Activated CD4-positive, alpha-beta T cell treated with anti-CD3 and anti-CD28 coated beads, Interleukin-10, Interleukin-2, amounts not matched to agents 100 ng/mL and 50 ng/mL, durations not matched to agents 16 hours and 8 hours (primary cell): ENCODE measurements at regions not wholly inside any gene's neighbourhood (a gene's known extent, or its start where the extent isn't known, plus 50 kb on each side); places are given as distances from the start of the nearest gene placed in this dataset.
A peak's percentile ranks its signal among the peaks of the same experiment; 100 is the strongest.
"Not testable (repeated sequence)": the region's sequence is repeated elsewhere in the genome, so short reads cannot be mapped to it uniquely, and the experiment has no call there.

Experiments used
- DNase-seq: peaks from one replicate; pipeline ENCODE4 v3.0.0-alpha.2; 2020

DNA sequence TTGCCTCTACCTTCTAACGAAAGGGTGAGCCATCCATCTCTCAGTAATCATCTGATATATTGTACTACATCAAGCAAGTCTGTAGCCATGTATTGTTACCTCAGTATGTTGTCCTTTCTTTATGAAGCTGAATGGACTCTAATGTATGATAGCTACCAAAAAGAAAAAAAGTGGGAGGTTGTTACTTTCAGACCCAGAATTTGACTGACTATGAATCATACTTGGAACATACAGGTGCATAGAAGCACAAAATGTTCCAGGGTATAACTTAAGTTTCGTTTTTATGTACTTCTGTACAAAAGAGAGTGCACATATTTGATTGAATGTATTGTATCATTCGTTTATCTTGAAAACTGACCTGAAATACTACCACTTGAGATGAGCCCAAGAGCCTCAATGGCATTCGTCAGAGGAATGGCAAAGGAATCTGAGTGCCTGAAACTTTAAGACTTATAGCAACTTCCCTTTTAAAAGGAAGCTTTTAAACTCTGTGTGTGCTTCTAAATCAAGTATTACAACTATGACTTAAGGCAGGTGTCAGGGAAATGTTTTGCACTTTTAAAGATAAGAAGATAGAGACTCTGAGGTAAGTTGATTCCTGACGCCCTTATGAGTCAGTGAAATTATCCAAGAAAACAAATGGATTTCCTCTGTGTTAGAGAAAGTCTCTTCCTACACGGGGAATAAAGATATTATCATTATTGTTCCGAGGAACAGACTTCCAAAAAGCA is 951.5 kb downstream of the GALC start:
- no peak for DNase-seq

DNA sequence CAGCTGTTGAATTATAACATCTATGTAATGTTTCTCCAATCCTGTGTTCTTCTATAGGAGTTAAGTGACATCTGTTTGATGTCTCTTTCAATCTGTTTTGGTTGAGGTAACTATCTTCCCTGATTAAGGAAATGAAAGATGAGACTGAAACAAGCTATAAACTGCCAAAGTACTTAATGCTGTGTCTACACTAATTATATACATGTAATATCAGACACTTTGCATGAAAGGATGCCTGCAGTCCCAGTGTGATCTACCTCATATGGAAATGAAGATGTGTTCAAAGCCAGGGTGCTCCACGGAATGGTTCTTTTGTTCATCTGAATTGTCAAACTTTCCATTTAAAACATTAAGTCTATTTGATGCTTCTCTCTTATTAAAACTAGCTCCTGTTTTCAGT is 958.3 kb downstream of the GALC start:
- DNase-seq: no peak

DNA sequence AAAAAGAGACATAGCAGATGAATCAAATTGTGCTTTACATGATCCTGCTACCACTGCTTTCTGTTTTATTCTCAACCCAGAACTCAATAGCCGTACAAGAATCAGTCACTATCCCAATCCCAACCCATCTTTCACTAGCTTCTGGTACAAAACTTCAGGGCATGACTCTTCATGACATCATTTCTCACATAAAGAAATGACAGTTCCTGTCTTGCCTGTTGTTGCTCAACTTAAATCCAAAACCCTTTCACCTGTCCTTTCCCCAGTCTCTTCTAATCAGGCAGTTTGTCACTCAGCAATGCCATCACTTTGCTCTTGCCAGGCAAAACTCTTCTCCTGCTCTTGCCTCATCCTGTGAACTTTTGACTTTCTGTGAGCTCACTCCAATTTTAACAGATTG is 962.8 kb downstream of the GALC start:
- DNase-seq: no peak

DNA sequence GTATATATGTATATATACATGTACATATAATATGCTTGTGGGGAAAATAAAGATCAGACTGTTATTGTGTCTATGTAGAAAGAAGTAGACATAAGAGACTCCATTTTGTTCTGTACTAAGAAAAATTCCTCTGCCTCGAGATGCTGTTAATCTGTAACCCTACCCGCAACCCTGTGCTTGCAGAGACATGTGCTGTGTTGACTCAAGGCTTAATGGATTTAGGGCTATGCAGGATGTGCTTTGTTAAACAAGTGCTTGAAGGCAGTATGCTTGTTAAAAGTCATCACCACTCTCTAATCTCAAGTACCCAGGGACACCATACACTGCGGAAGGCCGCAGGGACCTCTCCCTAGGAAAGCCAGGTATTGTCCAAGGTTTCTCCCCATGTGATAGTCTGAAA is 972.9 kb downstream of the GALC start:
- DNase-seq: not testable (repeated sequence)

DNA sequence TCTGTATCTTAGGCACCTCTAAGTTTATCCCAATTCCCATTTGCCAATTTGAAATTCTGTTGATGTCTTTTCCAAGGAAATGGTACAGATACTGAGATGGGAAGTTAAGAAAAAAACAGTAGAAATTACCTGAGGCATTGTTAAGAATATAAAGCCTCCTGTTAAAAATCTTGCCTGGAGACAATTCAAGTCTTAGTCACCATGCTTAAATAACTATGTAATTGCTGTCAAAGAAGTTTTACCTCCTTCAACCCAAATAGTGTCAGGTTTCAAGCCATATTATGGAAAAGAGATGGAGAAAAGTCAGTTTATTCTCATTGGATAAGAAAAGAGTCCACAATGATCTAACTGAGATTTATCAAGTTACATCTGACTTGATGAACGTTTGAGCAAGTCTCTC is 974.7 kb downstream of the GALC start:
- DNase-seq: no peak

DNA sequence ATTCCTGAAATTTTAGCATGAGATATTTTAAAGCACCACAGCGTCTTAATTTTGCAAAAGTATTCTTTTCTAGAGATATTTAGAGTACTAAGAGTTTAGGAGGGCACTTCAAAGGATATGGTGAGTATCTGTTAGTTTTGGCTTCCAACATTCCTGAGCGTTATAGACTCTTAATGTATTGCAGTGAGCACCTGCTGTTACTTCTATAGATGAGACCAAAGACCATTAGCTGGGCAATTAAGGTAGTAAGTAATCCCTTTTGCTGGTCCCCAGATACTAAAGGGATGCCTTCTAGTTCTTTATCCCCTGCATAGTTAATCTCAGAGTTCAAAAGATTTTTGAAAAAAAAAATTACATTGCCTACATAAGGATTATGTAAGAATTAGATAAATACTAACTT is 975.6 kb downstream of the GALC start:
- DNase-seq: no peak

DNA sequence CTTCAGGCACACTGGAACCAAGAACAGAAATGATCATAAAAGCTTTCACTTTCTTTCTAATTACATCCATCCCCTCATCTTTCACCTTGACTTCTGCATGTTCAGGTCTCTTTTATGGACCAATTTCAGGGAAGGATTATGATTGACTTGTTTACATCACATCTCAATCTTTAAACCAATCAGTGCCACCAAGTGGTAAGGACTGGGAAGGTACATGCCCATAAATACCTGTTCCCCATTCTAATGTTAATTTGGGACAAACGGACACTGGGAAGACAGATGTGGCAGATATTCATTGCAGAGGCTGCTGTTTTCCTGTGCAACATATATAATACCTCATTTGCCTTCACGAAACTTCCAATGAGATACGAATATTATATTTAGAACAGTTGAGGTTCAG is 978.1 kb downstream of the GALC start:
- no peak for DNase-seq

DNA sequence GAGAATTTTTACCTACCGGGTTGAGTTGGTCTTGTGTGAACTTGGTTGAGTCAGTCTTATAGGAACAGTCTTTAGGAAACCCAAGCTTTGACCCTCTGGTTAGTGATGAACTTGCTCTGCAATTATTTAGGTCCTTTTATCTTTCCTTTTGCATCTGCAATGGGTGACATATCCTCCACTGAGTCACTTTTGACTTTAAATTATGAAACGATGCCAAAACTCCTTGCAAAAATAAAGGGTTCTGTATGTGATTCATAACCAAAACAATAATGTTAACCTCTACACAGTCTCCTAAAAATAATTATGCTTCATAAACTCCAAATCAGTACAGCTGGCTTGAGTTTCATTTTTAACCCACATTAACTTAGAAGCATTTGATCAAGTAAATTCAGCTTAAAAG is 979.4 kb downstream of the GALC start:
- no peak for DNase-seq

DNA sequence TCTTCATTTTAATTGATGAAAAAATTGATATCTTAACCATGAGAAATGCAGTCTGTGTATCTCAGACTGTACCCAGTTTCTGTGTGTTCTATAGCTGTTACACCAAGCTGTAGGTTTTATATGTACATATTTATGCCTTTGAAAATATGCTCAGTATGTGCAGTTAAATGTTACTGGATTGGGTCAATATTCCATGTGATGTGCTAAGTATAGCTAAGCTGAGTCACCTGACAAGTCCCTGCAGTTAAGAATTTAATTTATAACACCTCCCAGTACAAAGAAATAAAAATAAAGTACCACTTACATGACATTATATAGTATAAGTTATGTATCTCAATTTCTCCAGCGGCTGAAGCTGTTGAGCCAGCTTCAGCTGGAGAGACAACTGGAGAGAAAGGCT is 984.0 kb downstream of the GALC start:
- DNase-seq: no peak

DNA sequence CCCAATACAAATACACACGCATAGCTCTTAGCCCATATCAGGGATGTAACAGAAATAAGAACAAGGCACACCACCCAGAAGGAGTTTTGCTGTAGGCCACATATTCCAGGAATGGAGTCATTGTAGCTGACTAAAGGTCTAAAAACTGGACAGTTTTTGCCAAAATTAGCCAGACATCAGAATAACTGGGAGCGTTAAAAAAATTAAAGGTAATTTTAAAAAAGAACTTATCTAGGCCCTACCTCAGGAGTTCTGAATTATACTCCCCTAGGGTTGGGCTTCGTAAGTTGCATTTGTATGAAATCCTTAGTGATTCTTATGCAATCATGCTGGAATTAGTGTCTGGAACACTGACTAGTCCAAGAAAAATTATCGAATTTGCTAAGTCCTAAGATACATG is 987.7 kb downstream of the GALC start:
- DNase-seq: no peak

DNA sequence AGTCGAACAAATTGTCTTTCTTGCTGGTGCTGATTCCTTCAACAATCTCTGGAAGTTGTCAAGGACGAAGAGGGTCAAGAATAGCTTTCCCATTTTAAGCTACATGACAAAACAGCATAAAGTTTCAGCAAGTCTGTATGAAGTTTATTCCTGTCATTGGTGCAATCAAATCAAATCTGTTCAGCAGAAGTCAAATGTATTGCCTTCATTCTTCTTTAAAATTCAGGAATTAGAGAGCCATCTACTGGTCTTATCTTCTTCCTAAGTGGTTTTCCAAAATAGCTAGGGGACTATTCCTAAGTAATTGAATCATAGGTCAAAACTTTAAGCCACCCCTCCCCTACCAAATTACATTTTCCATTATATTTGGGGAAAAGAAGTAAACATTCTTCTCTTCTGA is 990.2 kb downstream of the GALC start:
- no peak for DNase-seq

DNA sequence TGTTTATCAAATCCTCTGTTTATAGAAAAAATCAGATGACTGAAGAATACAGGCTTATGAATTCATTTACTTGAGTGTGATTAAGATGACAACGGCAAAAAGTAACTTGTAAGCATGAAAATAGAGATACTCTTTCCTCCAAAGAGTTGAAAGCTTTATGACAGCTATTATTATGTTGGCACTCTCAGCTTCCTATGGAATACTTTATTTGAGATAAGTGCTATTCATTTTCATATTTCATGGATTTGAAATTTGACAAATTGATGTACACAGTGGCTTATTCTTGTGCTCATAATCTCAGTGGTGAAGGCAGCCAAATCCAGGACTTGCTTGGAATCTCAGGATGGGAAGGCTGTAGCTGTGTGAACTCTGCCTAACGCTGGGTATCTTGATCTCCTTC is 991.6 kb downstream of the GALC start:
- DNase-seq: no peak

DNA sequence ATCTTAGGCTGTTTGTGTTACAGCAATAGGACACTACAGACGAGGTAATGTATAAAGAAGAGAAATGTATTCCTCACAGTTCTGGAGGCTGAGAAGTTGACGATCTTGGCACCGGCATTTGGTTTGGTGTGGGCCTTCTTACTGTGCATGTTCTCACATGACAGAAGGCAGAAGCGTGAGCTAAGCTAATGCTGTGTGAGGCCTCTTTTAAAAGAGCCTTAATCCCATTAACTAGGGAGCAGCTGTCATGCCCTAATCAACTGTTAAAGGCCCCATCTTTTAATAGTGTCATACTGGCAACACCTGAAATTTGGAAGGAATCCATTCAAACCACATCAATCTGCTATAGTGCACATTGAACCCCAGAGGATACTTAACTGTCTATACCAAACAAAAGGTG is 992.9 kb downstream of the GALC start:
- DNase-seq: no peak

DNA sequence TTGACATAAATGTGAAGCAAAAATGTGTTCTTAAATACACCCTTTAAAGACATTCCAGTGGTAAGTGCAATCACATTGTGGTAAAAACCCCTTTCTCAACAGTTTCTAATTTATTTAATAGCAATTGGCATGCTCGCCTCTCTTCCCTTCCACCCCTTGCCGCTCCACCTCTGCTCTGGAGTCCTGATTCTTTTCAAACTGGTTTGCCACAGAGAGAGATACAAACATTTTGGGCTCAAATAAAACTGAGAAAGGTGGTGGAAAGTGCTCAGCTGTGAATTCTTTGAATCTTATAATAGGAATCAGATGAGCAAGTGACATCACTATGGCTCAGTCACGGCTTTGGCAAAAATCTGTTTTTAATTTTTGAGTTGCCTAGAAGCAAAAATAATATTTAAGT is 993.9 kb downstream of the GALC start:
- DNase-seq: no peak

DNA sequence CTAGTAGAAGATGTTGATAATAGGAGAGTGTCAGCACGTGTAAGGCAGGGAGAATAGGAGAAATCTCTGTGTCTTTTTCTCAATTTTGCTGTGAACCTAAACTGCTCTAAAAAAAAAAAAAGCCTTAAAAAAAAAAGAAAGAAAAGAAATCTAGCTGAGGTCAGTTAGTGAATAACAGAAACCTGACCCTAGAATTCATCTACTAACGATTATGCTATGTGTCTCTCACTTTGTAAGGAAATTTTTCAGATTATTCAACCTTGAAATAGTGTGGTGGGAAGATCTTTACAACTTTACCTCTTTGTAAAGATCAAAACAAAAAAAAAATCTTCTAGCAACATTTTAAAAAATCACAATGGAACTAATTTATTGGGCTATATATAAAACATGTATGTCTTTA is 995.7 kb downstream of the GALC start:
- no peak for DNase-seq

DNA sequence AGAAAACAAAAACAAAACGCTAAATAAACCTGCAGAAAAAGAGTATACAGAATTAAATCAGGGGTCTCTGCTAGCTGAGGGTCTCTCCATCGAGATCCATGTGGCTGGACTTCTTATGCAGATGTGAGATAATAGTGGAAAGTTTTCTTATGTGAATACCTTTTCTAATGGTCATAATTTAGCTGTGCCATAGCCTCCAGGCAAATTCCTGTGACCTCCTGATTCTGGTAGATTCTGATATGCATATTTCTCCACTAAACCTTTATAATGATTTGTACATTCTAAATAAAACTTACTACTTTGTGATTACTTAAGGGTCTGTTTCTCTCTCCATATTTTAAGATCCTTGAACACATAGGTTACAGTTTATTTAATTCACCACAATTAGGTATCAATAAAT is 1002.6 kb downstream of the GALC start:
- DNase-seq: no peak

DNA sequence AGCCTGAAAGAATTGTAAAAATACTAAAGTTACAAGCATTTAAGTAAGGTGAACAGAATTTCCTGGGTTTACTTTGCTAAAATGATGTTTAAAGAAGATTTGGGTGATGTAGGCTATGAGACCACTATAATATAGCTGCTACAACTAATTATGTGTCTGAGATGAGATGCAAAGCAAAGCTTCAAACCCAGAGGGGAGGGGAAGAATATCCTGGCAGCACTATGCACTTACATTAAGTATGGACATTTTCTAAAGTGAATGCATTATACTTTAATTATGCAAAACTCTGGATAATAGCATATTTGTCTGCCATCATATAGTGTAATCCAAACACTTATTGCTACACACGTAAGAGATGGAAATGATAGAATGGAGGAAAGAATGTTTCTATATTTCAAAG is 1003.7 kb downstream of the GALC start:
- DNase-seq: no peak

DNA sequence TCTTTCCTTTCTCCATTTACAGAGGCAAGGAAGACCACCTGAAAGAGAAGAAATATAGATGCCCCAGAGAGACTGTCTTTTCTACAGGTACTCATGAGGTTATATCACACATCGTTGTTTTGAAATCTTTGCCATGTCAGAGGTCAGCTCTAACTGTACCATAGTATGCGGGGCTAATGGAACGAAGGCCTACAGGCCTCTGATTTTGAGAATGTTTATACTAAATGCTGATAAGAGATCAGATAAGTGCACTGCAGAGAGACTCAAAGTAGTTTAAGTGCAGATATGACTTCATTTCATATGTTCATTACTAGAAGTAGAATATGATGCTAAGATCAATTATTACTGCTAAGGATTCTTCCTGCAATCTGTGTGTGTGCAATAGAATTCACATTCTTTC is 1005.0 kb downstream of the GALC start:
- DNase-seq: no peak

DNA sequence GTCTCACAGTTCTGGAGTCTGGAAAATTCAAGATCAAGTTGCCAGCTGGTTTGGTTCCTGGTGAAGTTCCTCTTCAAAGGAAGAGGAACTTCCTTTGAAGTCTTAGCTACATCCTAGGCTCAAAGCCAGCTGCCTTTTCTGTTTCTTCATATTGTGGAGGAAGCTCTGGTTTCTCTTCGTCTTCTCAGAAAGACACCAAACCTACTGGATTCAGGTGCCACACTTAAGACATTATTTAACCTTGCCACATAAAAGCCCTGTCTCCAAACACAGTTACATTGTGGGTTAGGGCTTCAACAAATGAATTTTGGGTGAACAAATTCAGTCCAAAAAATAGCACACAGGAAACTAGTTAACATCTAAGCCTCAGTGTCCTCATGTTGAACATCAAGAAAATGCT is 1019.8 kb downstream of the GALC start:
- no peak for DNase-seq

DNA sequence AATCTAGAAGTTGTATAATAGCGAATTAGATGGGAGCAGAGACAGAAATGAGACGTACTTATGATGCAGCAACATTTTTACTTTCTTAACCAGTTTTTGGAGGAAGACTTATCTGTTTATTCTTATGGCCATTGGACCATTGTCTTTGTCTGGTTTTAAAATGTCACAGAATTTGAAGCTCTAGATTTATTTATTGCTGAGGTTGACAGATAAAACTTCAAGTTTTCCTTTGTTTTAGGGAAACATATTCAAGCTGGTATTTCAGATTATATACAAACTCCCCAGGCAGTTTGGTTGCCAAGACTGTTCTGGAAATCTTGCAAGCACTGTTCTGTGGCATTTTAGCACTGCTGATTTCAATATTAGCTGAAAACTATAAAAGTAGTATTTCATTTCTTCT is 1021.7 kb downstream of the GALC start:
- no peak for DNase-seq

DNA sequence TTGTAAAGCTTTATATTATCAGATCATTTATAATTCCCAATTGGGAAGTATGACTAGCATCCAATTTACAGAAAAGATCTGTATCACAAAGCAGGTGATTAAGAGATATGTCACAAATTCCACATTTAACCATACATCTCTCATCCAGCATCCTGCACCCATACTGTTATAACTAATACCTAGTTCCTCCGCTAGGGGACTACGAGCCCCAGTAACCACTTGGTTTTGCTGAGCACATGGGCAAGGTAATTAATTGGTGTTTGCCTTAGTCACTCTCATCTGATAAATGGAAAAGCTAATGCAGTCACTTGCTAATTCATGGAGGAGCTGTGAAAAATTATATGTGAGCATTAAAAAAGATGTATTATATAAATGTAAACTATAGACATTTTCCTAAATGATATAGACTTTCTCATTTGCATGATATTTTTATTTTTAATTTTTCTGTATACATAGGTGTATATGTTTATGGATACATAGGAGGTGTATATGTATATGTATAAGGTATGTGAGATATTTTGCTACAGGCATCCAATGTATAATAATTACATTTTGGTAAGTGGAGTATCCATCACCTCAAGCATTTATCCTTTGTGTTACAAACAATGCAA is 1031.8 kb downstream of the GALC start:
- DNase-seq: peak; percentile 1

DNA sequence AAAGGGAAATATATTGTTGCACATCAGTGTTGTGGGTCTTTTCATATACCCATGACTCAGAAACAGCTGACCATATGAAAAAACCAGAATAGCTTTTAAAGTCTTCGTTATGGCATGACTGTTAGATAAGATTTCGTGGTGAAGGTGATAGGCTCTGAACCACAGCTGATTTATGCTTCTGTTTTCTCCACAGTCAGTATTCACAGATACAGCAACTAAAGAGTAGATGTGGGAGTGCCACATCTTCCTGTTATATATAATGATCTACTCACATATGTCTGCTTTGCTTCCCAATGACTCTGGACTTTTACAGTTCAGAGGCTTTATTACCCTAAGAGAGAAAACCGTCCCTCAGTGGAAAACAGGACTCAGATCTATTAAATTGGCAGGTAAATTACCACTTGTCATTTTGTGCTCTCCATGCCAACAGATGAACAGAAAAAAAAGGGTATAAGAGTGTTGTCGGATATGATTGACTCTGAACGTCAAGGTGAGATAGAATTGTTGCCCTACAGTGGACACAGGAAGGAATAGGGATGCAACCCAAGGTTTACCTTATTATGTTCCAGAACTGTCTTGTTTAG is 1037.1 kb downstream of the GALC start:
- DNase-seq: no peak

DNA sequence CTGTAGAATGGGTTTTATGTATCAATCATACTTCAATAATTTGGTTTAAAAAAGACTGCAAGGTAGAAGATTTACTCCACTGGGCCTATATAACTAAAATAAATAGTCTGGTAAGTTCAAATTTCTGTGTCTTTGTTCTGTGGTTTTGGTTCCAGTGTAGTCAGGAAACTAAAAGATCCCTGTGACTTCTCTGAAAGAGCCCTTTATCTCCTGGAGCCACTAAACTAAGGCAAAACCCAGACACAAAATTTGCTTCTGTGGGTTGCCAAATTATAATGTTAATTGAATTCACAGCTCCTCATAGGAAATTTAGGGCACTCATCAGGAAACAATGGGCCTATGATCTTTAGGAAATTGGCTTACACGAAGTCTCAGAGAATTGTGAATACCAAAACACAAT is 1038.4 kb downstream of the GALC start:
- DNase-seq: no peak

DNA sequence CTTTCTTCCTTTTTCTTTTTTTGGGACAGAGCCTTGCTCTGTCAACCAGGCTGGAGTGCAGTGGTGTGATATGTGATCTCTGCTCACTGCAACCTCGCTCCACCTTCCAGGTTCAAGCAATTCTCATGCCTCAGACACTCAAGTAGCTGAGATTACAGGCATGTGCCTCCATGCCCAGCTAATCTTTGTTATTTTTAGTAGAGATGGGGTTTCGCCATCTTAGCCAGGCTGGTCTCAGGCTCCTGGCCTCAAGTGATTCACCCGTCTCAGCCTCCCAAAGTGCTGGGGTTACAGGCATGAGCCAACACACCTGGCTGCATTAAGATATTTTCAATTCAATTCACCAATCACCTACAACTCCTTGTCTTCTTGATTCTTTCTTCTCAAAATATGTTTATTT is 1046.5 kb downstream of the GALC start:
- no peak for DNase-seq

DNA sequence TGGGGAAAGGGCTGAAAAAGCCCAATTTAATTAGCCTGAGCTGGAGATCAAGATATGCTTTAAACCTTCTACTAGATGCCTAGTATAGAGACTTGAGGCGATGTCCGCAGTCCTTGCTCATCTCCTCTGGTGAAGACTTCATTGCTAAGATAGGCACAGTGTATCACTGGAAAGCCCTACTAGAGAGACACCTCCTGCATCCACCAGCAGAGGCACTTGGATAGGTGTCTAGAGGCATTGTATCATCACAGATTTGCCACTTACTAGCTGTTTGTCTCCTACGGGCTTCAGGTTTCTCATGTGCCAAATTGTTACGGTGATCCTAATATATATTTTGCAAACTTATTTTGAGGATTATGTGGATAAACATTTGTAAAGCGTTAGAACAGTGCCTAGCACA is 1048.5 kb downstream of the GALC start:
- no peak for DNase-seq
